ENCODE measurements at regions not wholly inside any gene's neighbourhood (a gene's known extent, or its start where the extent isn't known, plus 50 kb on each side); places are given as distances from the start of the nearest gene placed in this dataset.

- no peak for DNase-seq (ENCODE audit: low read depth)
- TF ChIP-seq MAX (IDR thresholded peaks at IDR 0.05; ENCODE audit: low read depth, low read length) (no peak), POLR2A (IDR thresholded peaks at IDR 0.05; ENCODE audit: extremely low read depth, insufficient read length) (no peak), MYC (IDR thresholded peaks at IDR 0.05; ENCODE audit: low read depth, low read length) (no peak), CTCF (IDR thresholded peaks at IDR 0.05; ENCODE audit: low read depth, low read length) (no peak)
Observed at GRCh38 chr14:82411298-82411697, 877.6 kb upstream of the SEL1L start.

GRCh38 chr14:82412545-82412944 is 878.9 kb upstream of the SEL1L start:
- peak; percentile 7 for DNase-seq (ENCODE audit: low read depth)
- TF ChIP-seq MAX (IDR thresholded peaks at IDR 0.05; ENCODE audit: low read depth, low read length) (no peak), CTCF (IDR thresholded peaks at IDR 0.05; ENCODE audit: low read depth, low read length) (no peak), POLR2A (IDR thresholded peaks at IDR 0.05; ENCODE audit: extremely low read depth, insufficient read length) (no peak), MYC (IDR thresholded peaks at IDR 0.05; ENCODE audit: low read depth, low read length) (no peak)
- H3K4me3 ChIP-seq (ENCODE audit: low read depth, low read length): no peak overlapping the region

More at GRCh38 chr14:82411298-82411697, 877.6 kb upstream of the SEL1L start:
- no peak overlapping the region for H3K4me3 ChIP-seq (ENCODE audit: low read depth, low read length)

- no peak for DNase-seq (ENCODE audit: low read depth)
- no peak overlapping the region for H3K4me3 ChIP-seq (ENCODE audit: low read depth, low read length)
- no peak for TF ChIP-seq MYC (IDR thresholded peaks at IDR 0.05; ENCODE audit: low read depth, low read length)
- TF ChIP-seq CTCF (IDR thresholded peaks at IDR 0.05; ENCODE audit: low read depth, low read length): no peak
- no peak for TF ChIP-seq POLR2A (IDR thresholded peaks at IDR 0.05; ENCODE audit: extremely low read depth, insufficient read length)
- no peak for TF ChIP-seq MAX (IDR thresholded peaks at IDR 0.05; ENCODE audit: low read depth, low read length)
Observed at GRCh38 chr14:82414853-82415539, 881.3 kb upstream of the SEL1L start.

GRCh38 chr14:82419933-82420332 is 886.3 kb upstream of the SEL1L start:
- DNase-seq (ENCODE audit: low read depth): no peak
- no peak for TF ChIP-seq POLR2A (IDR thresholded peaks at IDR 0.05; ENCODE audit: extremely low read depth, insufficient read length)
- no peak overlapping the region for H3K4me3 ChIP-seq (ENCODE audit: low read depth, low read length)

GRCh38 chr14:82420871-82421270 is 887.2 kb upstream of the SEL1L start:
- TF ChIP-seq POLR2A (IDR thresholded peaks at IDR 0.05; ENCODE audit: extremely low read depth, insufficient read length): no peak
- no peak for TF ChIP-seq MAX (IDR thresholded peaks at IDR 0.05; ENCODE audit: low read depth, low read length)
- no peak for TF ChIP-seq CTCF (IDR thresholded peaks at IDR 0.05; ENCODE audit: low read depth, low read length)
- TF ChIP-seq MYC (IDR thresholded peaks at IDR 0.05; ENCODE audit: low read depth, low read length): no peak
- no peak overlapping the region for H3K4me3 ChIP-seq (ENCODE audit: low read depth, low read length)
- DNase-seq (ENCODE audit: low read depth): no peak

GRCh38 chr14:82421286-82421685 is 887.6 kb upstream of the SEL1L start:
- no peak overlapping the region for H3K4me3 ChIP-seq (ENCODE audit: low read depth, low read length)
- no peak for DNase-seq (ENCODE audit: low read depth)
- no peak for TF ChIP-seq MYC (IDR thresholded peaks at IDR 0.05; ENCODE audit: low read depth, low read length)
- TF ChIP-seq MAX (IDR thresholded peaks at IDR 0.05; ENCODE audit: low read depth, low read length): no peak
- TF ChIP-seq CTCF (IDR thresholded peaks at IDR 0.05; ENCODE audit: low read depth, low read length): no peak
- TF ChIP-seq POLR2A (IDR thresholded peaks at IDR 0.05; ENCODE audit: extremely low read depth, insufficient read length): no peak

All from NB4 (cell line).